A673 (cell line): ENCODE measurements at regions not wholly inside any gene's neighbourhood (a gene's known extent, or its start where the extent isn't known, plus 50 kb on each side); places are given as distances from the start of the nearest gene placed in this dataset.

Experiments
- BruUV-seq: library from RNA; stranded (reverse); fragments of 400-500 nt; replicated peaks from 2 replicates; lab custom pipeline; 2021; lab: Mats Ljungman, UMichigan
- CTCF ChIA-PET: fragments of 300-600 bp; sonication (Branson Sonifier 250); formaldehyde crosslinking; loops from one replicate; lab custom pipeline; 2022; ENCODE audit warnings: antibody characterized with exemption; lab: Charles Lee
- POLR2A ChIA-PET: fragments of 300-600 bp; sonication (Branson Sonifier 250); formaldehyde crosslinking; loops from one replicate; lab custom pipeline; 2022; ENCODE audit warnings: antibody characterized with exemption; ENCODE audit not compliant: low non-redundant PET; lab: Charles Lee
- DNase-seq: peaks from one replicate; pipeline ENCODE4 v3.0.0-alpha.2; 2015; ENCODE audit warnings: low spot score
- H3K27ac ChIP-seq: fragments of 200-600 bp; sonication (generic); 2 replicates; pipeline ENCODE4 v1.5.1; 2016; ENCODE audit warnings: mixed run types, low read depth, mild to moderate bottlenecking, mixed read lengths, antibody characterized with exemption, low read length; ENCODE audit not compliant: poor library complexity, severe bottlenecking
- H3K27me3 ChIP-seq: fragments of 200-600 bp; sonication (generic); replicated peaks from 2 replicates; pipeline ENCODE4 v1.6.1; 2017; ENCODE audit warnings: mixed run types, low read depth, mild to moderate bottlenecking, mixed read lengths, antibody characterized with exemption, low read length; ENCODE audit not compliant: insufficient read depth, poor library complexity
- H3K36me3 ChIP-seq: fragments of 200-600 bp; sonication (generic); 2 replicates; pipeline ENCODE4 v1.6.1; 2016; ENCODE audit warnings: mixed run types, mild to moderate bottlenecking, mixed read lengths, antibody characterized with exemption, low read length; ENCODE audit not compliant: insufficient read depth, poor library complexity, severe bottlenecking
- H3K4me1 ChIP-seq: fragments of 200-600 bp; sonication (generic); 2 replicates; pipeline ENCODE4 v1.6.1; 2017; ENCODE audit warnings: mixed run types, mild to moderate bottlenecking, mixed read lengths, antibody characterized with exemption, low read length; ENCODE audit not compliant: insufficient read depth, poor library complexity, severe bottlenecking
- H3K4me3 ChIP-seq: fragments of 200-600 bp; sonication (generic); 2 replicates; pipeline ENCODE4 v1.5.1; 2016; ENCODE audit warnings: low read depth, mixed run types, mild to moderate bottlenecking, mixed read lengths, low read length; ENCODE audit not compliant: poor library complexity, severe bottlenecking
- H3K9me3 ChIP-seq: fragments of 200-600 bp; sonication (generic); 2 replicates; pipeline ENCODE4 v1.6.1; 2016; ENCODE audit warnings: mixed run types, low read depth, mild to moderate bottlenecking, mixed read lengths, antibody characterized with exemption, low read length; ENCODE audit not compliant: poor library complexity, severe bottlenecking
- CTCF ChIP-seq: fragments of 300-800, 200-600 bp; sonication (generic); conservative IDR thresholded peaks from 2 replicates; pipeline ENCODE4 v1.5.1; 2017; ENCODE audit warnings: low read depth, mild to moderate bottlenecking, antibody characterized with exemption, low read length, moderate library complexity, mixed read lengths
- EZH2 ChIP-seq: fragments of 200-600 bp; sonication (generic); IDR thresholded peaks from 2 replicates; pipeline ENCODE4 v1.6.1; 2017; ENCODE audit warnings: borderline replicate concordance, low read depth, mild to moderate bottlenecking, mixed read lengths, antibody characterized with exemption, low read length; ENCODE audit not compliant: poor library complexity, severe bottlenecking
- intact Hi-C: fragments of 100-400 bp; cut with micrococcal nuclease; formaldehyde crosslinking; loops from one replicate; pipeline ENCODE4 v1.10.0; 2022; ENCODE audit not compliant: unreplicated experiment

- BruUV-seq, result no TSS peak
- ChIA-PET CTCF (interaction anchor here (0.7 kb wide), 1 partner anchor 784 kb away, joined by 3 read pairs; no protein-coding TSS in a partner anchor), POLR2A (no interaction called here)
- intact Hi-C loops, result no loop called here
- H3K27me3 ChIP-seq, result no peaks in the 10 kb centered on the region
- no peaks in the 10 kb centered on the region for H3K9me3 ChIP-seq
- no peak overlapping the region for H3K27ac ChIP-seq
- no peak for DNase-seq
- no peak overlapping the region for H3K4me3 ChIP-seq
- TF ChIP-seq EZH2 (no peak), CTCF (no peak)
- H3K4me1 ChIP-seq, result peaks cover 14% of the 10 kb centered on the region
- H3K36me3 ChIP-seq, result no peaks in the 10 kb centered on the region
Measured at GRCh38 chr6:21953831-21954801, 342.7 kb downstream of the PRL start.

DNA sequence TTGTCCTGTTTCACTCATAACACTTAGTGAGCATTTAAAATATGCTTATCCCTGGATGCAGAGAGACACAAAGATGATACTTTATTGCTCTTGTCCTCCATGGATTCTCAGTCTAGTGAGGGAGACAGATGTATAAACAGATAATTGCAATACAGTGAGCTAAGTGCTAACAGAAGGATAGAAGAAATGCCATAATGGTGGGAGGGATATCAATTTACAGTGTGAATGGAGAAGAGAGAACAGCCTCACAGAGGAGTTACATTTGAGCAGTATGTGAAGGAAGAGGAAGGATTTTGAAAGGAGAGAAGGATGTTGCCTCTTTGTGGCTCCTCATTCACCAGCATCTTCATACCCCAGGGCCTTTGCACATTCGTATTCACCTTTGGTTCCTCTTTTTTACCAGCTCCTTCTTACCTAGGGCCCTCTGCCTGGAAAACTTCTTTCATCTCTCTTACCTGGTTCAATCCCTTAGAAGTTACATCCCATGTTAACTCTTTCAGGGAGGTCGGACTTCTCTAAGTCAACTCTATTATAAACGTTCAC is 341.7 kb downstream of the PRL start:
- BruUV-seq, result no TSS peak
- no peaks in the 10 kb centered on the region for H3K36me3 ChIP-seq
- DNase-seq, result no peak
- no peak overlapping the region for H3K4me3 ChIP-seq
- H3K9me3 ChIP-seq, result no peaks in the 10 kb centered on the region
- H3K27me3 ChIP-seq, result no peaks in the 10 kb centered on the region
- H3K4me1 ChIP-seq, result peaks cover 4% of the 10 kb centered on the region
- POLR2A ChIA-PET, result no interaction called here
- CTCF ChIA-PET, result no interaction called here
- no peak for TF ChIP-seq CTCF
- no peak for TF ChIP-seq EZH2
- no peak overlapping the region for H3K27ac ChIP-seq
- intact Hi-C loops, result no loop called here

DNA sequence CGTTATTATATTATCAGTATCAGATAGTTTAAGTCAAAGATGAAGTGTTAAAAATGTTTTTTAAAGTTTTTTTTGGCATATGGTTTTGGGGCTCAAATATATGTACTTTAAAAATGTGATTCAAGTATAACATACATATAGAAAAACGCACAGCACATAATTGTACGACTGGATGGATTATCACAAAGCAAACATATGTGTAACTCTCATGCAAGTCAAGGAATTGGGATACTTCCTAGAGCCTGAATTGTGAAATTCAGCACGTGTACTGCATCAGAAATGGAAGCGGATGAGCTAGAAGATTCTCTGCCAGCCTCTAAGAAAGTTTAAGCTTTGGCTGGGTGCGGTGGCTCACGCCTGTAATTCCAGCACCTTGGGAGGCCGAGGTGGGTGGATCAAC is 340.9 kb downstream of the PRL start:
- no peak for DNase-seq
- H3K4me3 ChIP-seq, result no peak overlapping the region
- BruUV-seq, result no TSS peak
- TF ChIP-seq CTCF (no peak), EZH2 (no peak)
- H3K27ac ChIP-seq, result no peak overlapping the region
- intact Hi-C loops, result no loop called here
- H3K4me1 ChIP-seq, result peaks cover 4% of the 10 kb centered on the region
- H3K9me3 ChIP-seq, result no peaks in the 10 kb centered on the region
- H3K36me3 ChIP-seq, result no peaks in the 10 kb centered on the region
- ChIA-PET POLR2A (no interaction called here), CTCF (no interaction called here)
- no peaks in the 10 kb centered on the region for H3K27me3 ChIP-seq
